AG04450 (cell line): ENCODE measurements at regions not wholly inside any gene's neighbourhood (a gene's known extent, or its start where the extent isn't known, plus 50 kb on each side); places are given as distances from the start of the nearest gene placed in this dataset.
"Not testable (repeated sequence)": the region's sequence is repeated elsewhere in the genome, so short reads cannot be mapped to it uniquely, and the experiment has no call there.

Experiments used
- CTCF ChIA-PET: fragments of 300-600, 350-600 bp; formaldehyde crosslinking; extraction: SDS; loops from one replicate; lab custom pipeline; 2022; ENCODE audit warnings: antibody characterized with exemption, inconsistent platforms; lab: Charles Lee
- POLR2A ChIA-PET: fragments of 350-600 bp; formaldehyde crosslinking; extraction: SDS; loops from one replicate; lab custom pipeline; 2021; ENCODE audit warnings: antibody characterized with exemption, inconsistent platforms; lab: Yijun Ruan, JAX
- DNase-seq: peaks from one replicate; pipeline ENCODE4 v3.0.0-alpha.2; 2011; ENCODE audit warnings: low read depth, low spot score
- H3K27ac ChIP-seq: one replicate; pipeline ENCODE4 v1.5.1; 2012; ENCODE audit warnings: low read depth, low read length, control low read depth
- H3K27me3 ChIP-seq: one replicate; pipeline ENCODE4 v1.6.0; 2012; ENCODE audit warnings: low read length; ENCODE audit not compliant: control insufficient read depth, insufficient read depth
- H3K4me3 ChIP-seq: 2 replicates; pipeline ENCODE4 v1.5.1; 2011; ENCODE audit warnings: mild to moderate bottlenecking, low read depth, low read length, control low read depth
- H3K9me3 ChIP-seq: 2 replicates; pipeline ENCODE4 v1.5.1; 2012; ENCODE audit warnings: low read length; ENCODE audit not compliant: control insufficient read depth, insufficient read depth
- CTCF ChIP-seq: IDR thresholded peaks from 2 replicates; pipeline ENCODE4 v1.5.1; 2011; ENCODE audit warnings: low read depth, low read length, control low read depth, inconsistent platforms

GRCh38 chr16:63650550-63650949 lies 1471.3 kb downstream of the CDH11 start:
- DNase-seq = no peak
- H3K9me3 ChIP-seq = no peaks in the 10 kb centered on the region
- POLR2A ChIA-PET = no interaction called here
- H3K27me3 ChIP-seq = no peaks in the 10 kb centered on the region
- no peak overlapping the region for H3K4me3 ChIP-seq
- CTCF ChIA-PET = no interaction called here
- TF ChIP-seq CTCF = no peak
- H3K27ac ChIP-seq = no peak overlapping the region

GRCh38 chr16:63633706-63634445 lies 1488.0 kb downstream of the CDH11 start:
- H3K4me3 ChIP-seq, DNase-seq, H3K9me3 ChIP-seq, POLR2A ChIA-PET, H3K27me3 ChIP-seq, CTCF ChIA-PET, H3K27ac ChIP-seq: not testable (repeated sequence)

GRCh38 chr16:63629272-63629671 lies 1492.6 kb downstream of the CDH11 start:
- H3K27me3 ChIP-seq = no peaks in the 10 kb centered on the region
- H3K27ac ChIP-seq = no peak overlapping the region
- no peaks in the 10 kb centered on the region for H3K9me3 ChIP-seq
- ChIA-PET CTCF (no interaction called here), POLR2A (no interaction called here)
- TF ChIP-seq CTCF = no peak
- no peak overlapping the region for H3K4me3 ChIP-seq
- DNase-seq = no peak

- Histone ChIP-seq H3K4me3 (no peak overlapping the region), H3K9me3 (no peaks in the 10 kb centered on the region), H3K27me3 (no peaks in the 10 kb centered on the region), H3K27ac (no peak overlapping the region)
- no peak for DNase-seq
- ChIA-PET POLR2A (no interaction called here), CTCF (no interaction called here)
- no peak for TF ChIP-seq CTCF
Measured at GRCh38 chr16:63628812-63629211, 1493.1 kb downstream of the CDH11 start.

GRCh38 chr16:63625126-63625525 lies 1496.7 kb downstream of the CDH11 start:
- TF ChIP-seq CTCF = no peak
- Histone ChIP-seq H3K9me3 (no peaks in the 10 kb centered on the region), H3K4me3 (no peak overlapping the region), H3K27me3 (no peaks in the 10 kb centered on the region), H3K27ac (no peak overlapping the region)
- no peak for DNase-seq
- ChIA-PET POLR2A (no interaction called here), CTCF (no interaction called here)
